GM12878 (cell line): ENCODE measurements at regions not wholly inside any gene's neighbourhood (a gene's known extent, or its start where the extent isn't known, plus 50 kb on each side); places are given as distances from the start of the nearest gene placed in this dataset.

Experiments used
- IKZF1 ChIP-seq: fragments of 450-650 bp; conservative IDR thresholded peaks from 2 replicates; pipeline ENCODE4 v1.6.1; 2017; ENCODE audit warnings: antibody characterized with exemption, mild to moderate bottlenecking
- MEF2B ChIP-seq: fragments of 450-650 bp; IDR thresholded peaks from 2 replicates; pipeline ENCODE4 v1.6.1; 2018; ENCODE audit warnings: mild to moderate bottlenecking, moderate library complexity; ENCODE audit not compliant: partially characterized antibody, poor library complexity, severe bottlenecking
- NFIC ChIP-seq: IDR thresholded peaks from 2 replicates; pipeline ENCODE4 v1.6.1; 2012; ENCODE audit warnings: low read depth, mild to moderate bottlenecking, inconsistent platforms, low read length, moderate library complexity
- RAD21 ChIP-seq: IDR thresholded peaks from 2 replicates; pipeline ENCODE4 v1.6.1; 2011; ENCODE audit warnings: mild to moderate bottlenecking, low read depth, low read length, moderate library complexity; ENCODE audit not compliant: insufficient read depth
- SMC3 ChIP-seq: IDR thresholded peaks from 2 replicates; pipeline ENCODE4 v1.6.1; 2011; ENCODE audit warnings: low read length, improper control_type of control experiment, borderline replicate concordance
- TCF3 ChIP-seq: IDR thresholded peaks from 2 replicates; pipeline ENCODE4 v1.6.1; 2012; ENCODE audit warnings: low read depth, mild to moderate bottlenecking, low read length, borderline replicate concordance; ENCODE audit not compliant: insufficient read depth
- YY1 ChIP-seq: IDR thresholded peaks from 2 replicates; pipeline ENCODE4 v1.6.1; 2011; ENCODE audit warnings: low read depth, mild to moderate bottlenecking, low read length
- TF ChIP-seq, protein P1 (sequence below), 3 experiments: IDR thresholded peaks in 2 of 3; conservative IDR thresholded peaks in 1 of 3; 2 replicates each; pipeline ENCODE4 v1.5.1; 2011; ENCODE audit warnings: low read depth in 3 of 3, low read length in 3 of 3, mild to moderate bottlenecking in 3 of 3, control low read depth in 2 of 3, moderate library complexity in 2 of 3, inconsistent platforms in 1 of 3, mixed read lengths in 1 of 3; ENCODE audit not compliant: control insufficient read depth in 2 of 3, insufficient read depth in 1 of 3; ENCODE audit errors: extremely low read depth in 1 of 3
- TF ChIP-seq, protein P2 (sequence below): fragments of 450-650 bp; IDR thresholded peaks from 2 replicates; pipeline ENCODE4 v1.6.1; 2017; ENCODE audit warnings: mild to moderate bottlenecking

DNA sequence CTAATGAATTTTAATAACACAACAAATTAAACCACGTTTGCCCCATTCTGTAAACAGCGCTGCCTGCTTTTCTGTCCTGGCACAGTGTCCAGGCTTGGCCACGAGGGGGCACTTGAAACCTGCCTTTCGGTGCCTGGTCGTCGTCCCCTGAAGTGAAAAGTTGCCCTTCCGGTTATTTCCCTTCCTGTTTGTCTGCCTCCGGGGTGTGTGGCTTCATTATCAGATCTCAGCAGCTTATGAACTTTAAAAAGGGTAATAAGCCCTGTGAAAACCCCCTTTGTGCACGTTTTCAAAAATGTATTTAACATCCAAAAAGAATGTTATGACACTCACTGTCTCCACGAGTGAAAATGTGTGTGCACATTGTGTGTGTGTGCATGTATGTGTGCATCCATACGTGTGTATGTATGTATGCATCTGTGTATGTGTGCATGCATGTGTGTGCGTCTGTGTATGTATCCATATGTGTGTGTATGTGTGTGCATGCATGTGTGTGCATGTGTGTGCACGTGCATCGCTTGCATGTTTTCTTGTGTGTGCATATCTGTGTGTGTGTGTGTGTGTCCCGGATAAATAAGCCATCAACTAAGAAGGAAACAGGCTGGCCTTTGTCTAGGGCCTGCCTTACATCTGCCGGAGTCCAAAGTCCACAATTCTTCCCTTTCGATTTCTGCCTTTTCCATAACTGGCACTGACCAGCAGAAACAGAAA is 358.4 kb downstream of the THBS2 start (continued):
- no peak for TF ChIP-seq TCF3
- TF ChIP-seq, protein P1, sequence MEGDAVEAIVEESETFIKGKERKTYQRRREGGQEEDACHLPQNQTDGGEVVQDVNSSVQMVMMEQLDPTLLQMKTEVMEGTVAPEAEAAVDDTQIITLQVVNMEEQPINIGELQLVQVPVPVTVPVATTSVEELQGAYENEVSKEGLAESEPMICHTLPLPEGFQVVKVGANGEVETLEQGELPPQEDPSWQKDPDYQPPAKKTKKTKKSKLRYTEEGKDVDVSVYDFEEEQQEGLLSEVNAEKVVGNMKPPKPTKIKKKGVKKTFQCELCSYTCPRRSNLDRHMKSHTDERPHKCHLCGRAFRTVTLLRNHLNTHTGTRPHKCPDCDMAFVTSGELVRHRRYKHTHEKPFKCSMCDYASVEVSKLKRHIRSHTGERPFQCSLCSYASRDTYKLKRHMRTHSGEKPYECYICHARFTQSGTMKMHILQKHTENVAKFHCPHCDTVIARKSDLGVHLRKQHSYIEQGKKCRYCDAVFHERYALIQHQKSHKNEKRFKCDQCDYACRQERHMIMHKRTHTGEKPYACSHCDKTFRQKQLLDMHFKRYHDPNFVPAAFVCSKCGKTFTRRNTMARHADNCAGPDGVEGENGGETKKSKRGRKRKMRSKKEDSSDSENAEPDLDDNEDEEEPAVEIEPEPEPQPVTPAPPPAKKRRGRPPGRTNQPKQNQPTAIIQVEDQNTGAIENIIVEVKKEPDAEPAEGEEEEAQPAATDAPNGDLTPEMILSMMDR (IDR thresholded peaks at IDR 0.05 in 2 of 3, conservative IDR thresholded peaks at IDR 0.05 in 1 of 3; ENCODE audit: control insufficient read depth in 2 of 3, extremely low read depth in 1 of 3, insufficient read depth in 1 of 3, low read depth in 3 of 3, low read length in 3 of 3): peak; percentile 75 to 96 (median 80)
- TF ChIP-seq YY1: peak; percentile 60; the same call in 1 of the 2 replicates
- TF ChIP-seq, protein P2, sequence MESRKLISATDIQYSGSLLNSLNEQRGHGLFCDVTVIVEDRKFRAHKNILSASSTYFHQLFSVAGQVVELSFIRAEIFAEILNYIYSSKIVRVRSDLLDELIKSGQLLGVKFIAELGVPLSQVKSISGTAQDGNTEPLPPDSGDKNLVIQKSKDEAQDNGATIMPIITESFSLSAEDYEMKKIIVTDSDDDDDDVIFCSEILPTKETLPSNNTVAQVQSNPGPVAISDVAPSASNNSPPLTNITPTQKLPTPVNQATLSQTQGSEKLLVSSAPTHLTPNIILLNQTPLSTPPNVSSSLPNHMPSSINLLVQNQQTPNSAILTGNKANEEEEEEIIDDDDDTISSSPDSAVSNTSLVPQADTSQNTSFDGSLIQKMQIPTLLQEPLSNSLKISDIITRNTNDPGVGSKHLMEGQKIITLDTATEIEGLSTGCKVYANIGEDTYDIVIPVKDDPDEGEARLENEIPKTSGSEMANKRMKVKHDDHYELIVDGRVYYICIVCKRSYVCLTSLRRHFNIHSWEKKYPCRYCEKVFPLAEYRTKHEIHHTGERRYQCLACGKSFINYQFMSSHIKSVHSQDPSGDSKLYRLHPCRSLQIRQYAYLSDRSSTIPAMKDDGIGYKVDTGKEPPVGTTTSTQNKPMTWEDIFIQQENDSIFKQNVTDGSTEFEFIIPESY: no peak
- no peak for TF ChIP-seq NFIC
- TF ChIP-seq MEF2B: no peak
- TF ChIP-seq IKZF1: no peak
- peak; percentile 74 for TF ChIP-seq SMC3
- peak; percentile 86 for TF ChIP-seq RAD21
